ENCODE measurements at regions not wholly inside any gene's neighbourhood (a gene's known extent, or its start where the extent isn't known, plus 50 kb on each side); places are given as distances from the start of the nearest gene placed in this dataset.

DNA sequence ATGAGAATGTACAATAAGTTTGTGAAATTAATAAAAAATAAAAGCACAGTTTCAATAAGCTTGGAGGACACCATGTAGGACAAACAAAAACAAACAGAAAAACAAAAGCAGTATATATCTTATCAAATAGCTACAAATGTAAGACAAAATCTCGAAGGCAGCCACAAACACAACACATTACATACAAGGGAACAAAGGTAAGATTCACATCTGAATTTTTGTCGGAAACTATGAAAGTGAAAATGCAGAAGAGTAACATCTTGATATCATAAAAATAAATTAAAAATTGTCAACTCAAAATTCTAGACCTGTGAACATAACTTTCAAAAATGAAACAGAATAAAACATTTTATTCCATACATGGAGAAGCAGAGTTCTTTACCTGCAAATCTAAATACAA, 1049.5 kb upstream of the ADGRL2 start (continued):
- TF ChIP-seq LRRFIP1 (CRISPR knock-in tag; conservative IDR thresholded peaks at IDR 0.05) (no peak), NR2F6 (IDR thresholded peaks at IDR 0.05) (no peak), NR2F6 (CRISPR knock-in tag; IDR thresholded peaks at IDR 0.05) (no peak)

- H3K36me3 ChIP-seq (replicated peaks in 1 of 2; ENCODE audit: control insufficient read depth in 1 of 2, insufficient read depth in 2 of 2, low read length in 2 of 2), result no peaks in the 10 kb centered on the region
- H3K9me3 ChIP-seq (ENCODE audit: low read length), result peaks cover 61% of the 10 kb centered on the region
- POLR2A ChIA-PET, result no interaction called here
- in situ Hi-C loops (cut with HindIII; ENCODE audit: extremely low pct_ligation_motif_present, low pct_unique_long_range_greater_than_20kb), result no loop called here
- CTCF ChIA-PET (ENCODE audit: low intra/inter-chr PET ratio, low total read pairs), result no interaction called here
- no peak for TF ChIP-seq ZNF558 (CRISPR knock-in tag; IDR thresholded peaks at IDR 0.05; ENCODE audit: borderline replicate concordance)
- no peak for TF ChIP-seq NCOA5 (CRISPR knock-in tag; IDR thresholded peaks at IDR 0.05)
- TF ChIP-seq YEATS2 (CRISPR knock-in tag; IDR thresholded peaks at IDR 0.05; ENCODE audit: borderline replicate concordance), result no peak
- TF ChIP-seq ZNF260 (CRISPR knock-in tag; IDR thresholded peaks at IDR 0.05; ENCODE audit: borderline replicate concordance, low read depth), result no peak
- TF ChIP-seq SMYD3 (CRISPR knock-in tag; IDR thresholded peaks at IDR 0.05), result no peak
- no peak for TF ChIP-seq ZSCAN30 (CRISPR knock-in tag; IDR thresholded peaks at IDR 0.05)
- no peak for TF ChIP-seq HOXA7 (CRISPR knock-in tag; IDR thresholded peaks at IDR 0.05)
- TF ChIP-seq EP300 (IDR thresholded peaks at IDR 0.05; ENCODE audit: low read depth in 2 of 2, low read length in 2 of 2), result no peak
- TF ChIP-seq EP300 (CRISPR knock-in tag; IDR thresholded peaks at IDR 0.05; ENCODE audit: borderline replicate concordance), result no peak
- no peak for TF ChIP-seq AHDC1 (CRISPR knock-in tag; IDR thresholded peaks at IDR 0.05; ENCODE audit: borderline replicate concordance)
- no peaks in the 10 kb centered on the region for H3K4me1 ChIP-seq (ENCODE audit: insufficient read depth, low read length)
- intact Hi-C loops (cut with micrococcal nuclease; ENCODE audit: unreplicated experiment), result no loop called here
- FAIRE-seq (no peak), DNase-seq (ENCODE audit: low spot score) (no peak), ATAC-seq (no peak)
- no peak overlapping the region for H3K9ac ChIP-seq (ENCODE audit: insufficient read depth, low read depth, low read length)
- no peaks in the 10 kb centered on the region for H3K79me2 ChIP-seq (ENCODE audit: insufficient read depth, low read length)
- no peak overlapping the region for H3K4me2 ChIP-seq (ENCODE audit: low read depth, low read length)
- H3K27me3 ChIP-seq (ENCODE audit: control insufficient read depth in 1 of 2, insufficient read depth in 2 of 2, low read length in 2 of 2), result no peaks in the 10 kb centered on the region
- H3K4me3 ChIP-seq (replicated peaks in 1 of 3; ENCODE audit: insufficient read depth in 1 of 3, low read depth in 2 of 3, low read length in 3 of 3), result no peak overlapping the region
- no peaks in the 10 kb centered on the region for H4K20me1 ChIP-seq (ENCODE audit: insufficient read depth, low read length)
- H2AFZ ChIP-seq (ENCODE audit: low read length), result no peak overlapping the region
- no TSS peak for BruUV-seq (replicated peaks)
- H3K27ac ChIP-seq (ENCODE audit: extremely low read length, insufficient read depth, low read length), result no peak overlapping the region
- WGBS (ENCODE audit: low lambda C conversion rate), result 0% methylated on average over 2 of the region's 3 CpGs
These were observed 1069.4 kb upstream of the ADGRL2 start for GRCh38 chr1:80731241-80731894.

Measured in HepG2 (cell line).